ENCODE measurements at regions not wholly inside any gene's neighbourhood (a gene's known extent, or its start where the extent isn't known, plus 50 kb on each side); places are given as distances from the start of the nearest gene placed in this dataset.

DNA sequence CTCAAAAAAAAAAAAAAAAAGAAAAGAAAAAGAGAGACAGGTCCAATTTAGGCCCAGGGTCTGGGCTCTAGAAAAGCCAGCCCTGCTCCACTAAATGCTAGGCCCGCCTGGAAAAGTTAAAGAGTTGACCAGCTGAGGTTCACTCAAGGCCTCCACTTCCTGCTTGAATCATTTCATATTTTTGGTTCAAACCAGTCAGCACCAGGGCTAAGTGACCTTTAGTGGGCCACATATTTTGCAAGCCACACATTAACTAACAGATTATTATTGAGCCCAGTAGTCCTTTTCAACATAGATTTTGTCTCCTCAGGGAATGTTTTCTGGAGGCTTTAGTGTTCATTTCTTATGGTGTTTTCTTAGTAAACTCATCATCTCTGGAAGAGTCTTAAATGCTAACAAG, 156.6 kb downstream of the TLR4 start:
- no peak for DNase-seq (ENCODE audit: low spot score)

DNA sequence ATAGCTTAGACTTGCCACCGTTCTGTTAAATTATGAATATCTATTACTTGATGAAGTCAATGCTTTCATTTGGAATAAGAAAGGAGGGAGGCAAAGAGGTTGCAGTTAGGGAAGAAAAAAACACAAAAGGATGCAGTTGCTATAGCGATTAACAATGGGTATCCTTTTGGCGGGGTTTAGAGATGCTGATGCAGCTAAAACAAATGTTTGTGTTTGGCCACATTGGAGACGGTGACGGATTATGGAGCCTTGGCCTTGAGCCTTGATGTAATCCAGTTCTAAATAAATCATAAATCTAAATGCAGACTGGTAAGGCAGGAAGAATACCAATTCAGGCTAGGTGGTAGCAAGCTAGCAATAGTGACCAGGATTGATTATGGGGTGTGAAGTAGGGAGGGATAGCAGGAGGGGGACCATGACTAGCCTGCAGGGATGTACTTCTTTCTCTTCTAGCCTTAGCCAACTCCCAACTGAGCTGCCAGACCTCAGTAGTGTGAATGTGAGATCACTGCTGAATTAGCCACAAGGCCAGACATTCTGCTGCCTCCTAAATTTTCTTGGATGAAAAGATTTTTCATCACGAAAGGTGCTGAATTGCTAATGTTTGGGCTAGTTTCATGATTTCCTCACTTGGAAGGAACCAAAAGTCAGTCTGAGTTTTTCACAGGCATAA, 160.3 kb downstream of the TLR4 start:
- DNase-seq (ENCODE audit: low spot score), result no peak

DNA sequence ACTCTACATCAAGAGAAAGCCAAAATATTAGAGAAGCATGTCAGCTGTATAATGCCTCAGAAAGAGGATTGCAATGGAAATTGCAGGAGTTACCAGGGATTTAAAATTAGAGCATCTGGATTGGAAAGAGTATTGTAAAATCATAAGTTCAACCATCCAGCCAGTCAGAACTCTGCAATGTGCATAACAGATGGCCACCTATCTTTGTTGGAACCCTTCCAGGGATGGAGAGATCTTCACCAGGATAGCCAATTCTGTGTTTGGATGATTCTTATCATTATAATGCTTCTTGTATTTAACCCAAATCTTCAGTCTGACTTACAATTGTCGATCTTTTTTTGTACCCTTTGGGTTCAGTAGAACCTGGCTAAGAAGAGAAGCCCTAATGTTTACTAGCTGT, 164.4 kb downstream of the TLR4 start:
- DNase-seq (ENCODE audit: low spot score), result no peak

DNA sequence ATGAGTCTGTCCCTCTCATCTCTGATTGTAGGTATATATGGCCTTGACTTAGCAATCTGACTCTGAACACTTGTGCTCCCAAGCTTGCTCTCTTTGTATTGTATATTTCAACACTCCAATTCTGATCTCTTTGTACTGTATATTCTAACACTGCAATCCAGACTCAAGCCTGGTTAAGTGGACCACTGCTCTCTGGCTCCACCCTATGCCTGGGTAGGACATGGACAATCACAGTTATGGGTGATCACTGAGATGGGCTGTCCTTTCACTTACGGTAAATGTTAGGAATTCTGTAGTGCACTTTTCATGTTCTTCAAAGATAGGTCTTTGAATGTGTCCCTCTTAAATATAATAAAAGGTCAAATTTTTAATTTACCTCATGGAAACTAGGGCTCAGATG, 165.1 kb downstream of the TLR4 start:
- no peak for DNase-seq (ENCODE audit: low spot score)

DNA sequence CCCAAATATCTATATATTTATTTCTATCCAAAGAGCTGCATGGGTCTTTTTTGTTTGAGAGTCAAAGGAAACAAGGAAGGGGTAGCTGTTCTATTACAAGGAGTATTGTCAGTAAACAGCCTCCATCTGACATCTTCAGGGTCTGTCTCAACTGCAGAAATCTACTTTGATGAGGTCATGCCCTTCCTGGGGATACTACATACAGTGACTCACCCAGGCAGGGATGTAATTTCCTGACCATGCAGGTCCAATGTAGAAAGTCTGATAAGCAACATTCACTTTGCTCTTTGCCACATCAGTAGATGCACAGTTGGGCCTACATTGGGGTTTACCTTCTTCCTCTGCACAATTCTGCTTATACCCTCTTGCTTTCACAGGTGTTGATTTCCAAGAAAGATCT, 165.5 kb downstream of the TLR4 start:
- no peak for DNase-seq (ENCODE audit: low spot score)

DNA sequence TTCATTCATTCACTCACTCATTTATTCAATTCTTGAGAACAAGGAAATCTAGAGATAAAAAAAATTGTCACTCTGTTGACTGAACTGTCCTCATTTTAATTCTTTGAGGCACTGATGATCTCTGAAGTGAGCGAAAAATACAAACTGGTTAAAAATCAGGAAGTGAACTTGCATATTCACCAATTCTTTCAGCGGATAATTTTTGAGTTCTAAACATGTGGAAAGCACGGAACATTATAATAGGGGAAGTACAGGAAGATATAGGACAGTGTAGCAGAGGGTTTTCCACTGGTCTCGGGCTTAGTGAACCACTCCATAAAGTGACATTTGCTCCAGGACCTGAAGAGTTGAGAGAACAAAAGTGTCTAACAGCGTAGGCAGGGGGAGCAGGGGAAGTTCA, 169.5 kb downstream of the TLR4 start:
- no peak for DNase-seq (ENCODE audit: low spot score)

DNA sequence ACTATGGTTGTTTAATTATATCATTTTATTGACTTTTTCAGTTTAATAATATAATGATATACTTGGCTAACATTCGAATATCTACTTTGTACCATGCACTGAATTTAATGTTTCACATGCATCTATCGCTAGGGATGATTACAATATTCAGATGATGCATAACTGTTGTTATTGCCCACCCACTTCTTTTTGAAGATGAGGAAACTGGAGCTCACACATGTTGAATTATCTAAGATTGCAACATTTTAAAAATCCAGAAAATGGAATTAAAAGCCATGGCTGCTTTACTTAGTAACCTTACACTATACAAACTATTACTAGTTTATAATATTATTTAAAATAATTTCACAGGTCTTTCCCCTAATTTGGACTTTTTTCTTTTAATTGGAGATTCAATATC, 171.7 kb downstream of the TLR4 start:
- no peak for DNase-seq (ENCODE audit: low spot score)

DNA sequence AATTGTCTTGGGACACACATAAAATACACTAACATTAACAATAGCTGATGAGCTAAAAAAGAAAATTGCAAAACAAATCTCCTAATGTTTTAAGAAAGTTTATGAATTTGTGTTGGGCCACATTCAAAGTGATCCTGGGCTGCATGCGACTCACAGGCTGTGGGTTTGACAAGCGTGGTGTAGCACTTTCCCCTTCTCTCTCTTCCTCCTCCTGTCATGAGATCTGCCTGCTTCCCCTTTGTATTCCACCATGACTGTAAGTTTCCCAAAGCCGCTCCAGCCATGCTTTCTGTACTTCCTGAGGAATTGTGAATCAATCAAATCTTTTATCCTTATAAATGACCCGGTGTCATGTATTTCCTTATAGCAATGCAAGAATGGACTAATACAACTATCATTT, 178.0 kb downstream of the TLR4 start:
- DNase-seq (ENCODE audit: low spot score), result no peak

DNA sequence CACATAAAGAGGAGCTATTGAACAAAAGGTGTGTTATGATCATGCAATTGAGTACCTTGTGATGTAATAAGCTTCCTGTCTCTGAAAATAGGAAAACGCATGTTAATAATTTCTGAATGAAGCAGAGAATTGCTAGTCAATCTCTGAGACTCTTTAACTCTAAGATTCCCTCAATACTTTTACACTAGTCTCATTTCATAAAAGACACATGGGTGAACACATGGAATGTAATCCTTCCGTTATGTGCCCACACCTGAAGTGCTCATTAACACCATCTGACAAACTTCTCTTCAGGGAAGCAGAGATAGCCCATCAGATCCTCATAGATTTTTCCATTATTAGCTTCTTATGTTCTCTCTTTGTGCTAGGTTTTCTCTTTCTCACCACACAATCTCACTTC, 182.4 kb downstream of the TLR4 start:
- no peak for DNase-seq (ENCODE audit: low spot score)

DNA sequence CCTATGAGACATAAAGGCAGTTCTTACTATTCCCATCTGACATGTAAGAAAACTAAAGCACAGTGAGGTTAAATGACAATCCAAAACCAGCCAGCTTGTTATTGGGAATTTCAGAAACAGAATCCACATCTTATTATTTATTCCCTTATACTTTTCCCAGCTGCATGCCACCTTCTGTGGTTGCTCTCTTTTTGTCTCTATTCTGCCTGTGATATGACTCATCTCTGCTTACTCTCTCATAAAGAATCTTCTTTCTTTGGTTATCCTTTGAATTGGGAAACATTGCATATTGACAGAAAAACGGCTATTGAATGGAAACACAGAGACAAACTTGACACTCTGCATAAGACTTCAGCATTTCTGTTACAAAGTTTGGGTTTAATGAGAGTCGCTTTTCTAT, 183.2 kb downstream of the TLR4 start:
- DNase-seq (ENCODE audit: low spot score), result no peak

DNA sequence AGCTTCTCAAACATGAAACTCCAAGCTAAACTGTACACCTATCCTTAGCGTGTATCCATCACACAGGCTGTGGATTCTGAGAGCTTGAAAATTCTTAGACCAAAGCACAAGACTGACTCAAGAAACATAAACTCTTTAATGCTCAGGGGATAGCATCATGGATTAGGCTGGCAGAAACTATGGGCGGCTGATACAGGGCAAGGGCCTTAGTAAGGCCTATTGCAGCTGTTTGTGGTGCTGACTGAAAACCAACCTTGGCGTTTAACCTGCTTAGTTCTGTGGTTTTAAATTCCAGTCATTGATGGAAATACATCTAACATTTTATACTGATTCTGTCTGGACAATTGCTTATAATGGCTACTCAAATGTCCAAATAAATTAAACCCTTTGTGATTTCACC, 183.7 kb downstream of the TLR4 start:
- no peak for DNase-seq (ENCODE audit: low spot score)

DNA sequence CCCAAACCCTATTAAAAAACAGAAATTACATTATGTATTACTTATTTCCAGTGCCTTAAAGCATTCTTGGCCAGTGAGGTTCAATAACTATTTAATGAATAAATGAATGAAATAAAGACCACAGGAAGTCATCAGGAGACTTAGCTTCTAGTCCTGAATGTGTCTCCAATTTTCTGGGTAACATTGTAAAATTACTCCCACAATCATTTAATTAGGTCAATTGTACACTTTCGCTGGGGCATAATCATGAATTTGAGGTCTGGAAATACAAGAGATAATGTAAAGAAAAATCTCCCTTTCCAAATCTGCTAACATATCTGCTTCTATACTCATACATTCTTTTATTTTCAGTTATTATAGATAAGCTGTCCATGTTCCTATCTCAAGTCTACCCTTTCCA, 199.2 kb downstream of the TLR4 start:
- DNase-seq (ENCODE audit: low spot score), result no peak

DNA sequence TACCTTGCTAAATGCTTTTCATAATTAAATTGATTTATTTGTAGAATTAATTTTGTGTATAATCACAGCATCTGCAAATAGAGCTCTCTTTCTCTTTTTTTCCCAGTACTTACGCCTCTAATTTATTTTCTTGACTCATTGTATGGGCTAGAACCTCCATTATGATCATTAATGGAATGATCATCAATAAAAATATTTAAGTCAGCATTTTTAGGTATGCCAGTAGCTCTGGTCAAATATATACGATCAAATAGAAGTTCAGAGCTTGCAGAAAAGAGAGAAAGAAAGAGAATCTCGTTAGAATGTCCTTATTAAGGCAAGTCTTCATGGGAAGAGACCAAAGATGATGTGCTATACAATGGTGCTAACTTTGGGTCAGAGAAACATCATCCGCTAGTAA, 202.6 kb downstream of the TLR4 start:
- no peak for DNase-seq (ENCODE audit: low spot score)

DNA sequence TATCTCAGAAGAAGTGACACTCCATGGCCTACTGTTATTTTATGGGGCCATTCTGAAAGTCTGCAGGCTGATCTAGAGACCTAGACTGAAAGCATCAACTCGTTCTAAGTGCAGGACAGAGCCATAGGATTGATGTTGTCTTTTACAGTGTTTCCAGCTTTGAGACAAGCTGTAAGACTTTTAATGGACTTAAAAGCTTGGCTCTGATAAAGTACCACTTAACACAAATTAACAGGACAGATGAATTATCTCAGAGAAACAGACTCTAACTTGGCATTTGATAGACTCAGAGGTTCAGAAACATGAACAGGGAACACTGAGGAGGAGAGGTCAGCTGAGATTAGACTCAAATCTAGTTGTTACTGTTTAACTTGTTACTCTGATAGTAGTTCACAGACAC, 203.2 kb downstream of the TLR4 start:
- no peak for DNase-seq (ENCODE audit: low spot score)

DNA sequence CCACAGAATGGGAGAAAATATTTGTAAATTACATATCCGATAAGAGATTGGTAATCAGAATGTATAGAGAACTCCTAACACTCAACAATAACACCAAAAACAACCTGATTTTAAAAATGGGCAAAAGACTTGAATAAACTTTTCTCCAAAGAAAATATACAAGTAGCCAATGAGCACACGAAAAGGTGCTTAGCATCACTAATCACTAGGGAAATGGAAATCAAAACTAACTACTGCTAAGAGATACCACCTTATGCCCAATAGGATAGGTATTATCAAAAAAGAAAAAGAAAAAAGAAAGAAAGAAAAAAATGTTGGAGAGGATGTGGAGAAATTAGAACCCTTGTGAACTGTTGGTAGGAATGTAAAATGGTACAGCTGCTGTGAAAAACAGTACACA, 212.1 kb downstream of the TLR4 start:
- DNase-seq (ENCODE audit: low spot score), result no peak

DNA sequence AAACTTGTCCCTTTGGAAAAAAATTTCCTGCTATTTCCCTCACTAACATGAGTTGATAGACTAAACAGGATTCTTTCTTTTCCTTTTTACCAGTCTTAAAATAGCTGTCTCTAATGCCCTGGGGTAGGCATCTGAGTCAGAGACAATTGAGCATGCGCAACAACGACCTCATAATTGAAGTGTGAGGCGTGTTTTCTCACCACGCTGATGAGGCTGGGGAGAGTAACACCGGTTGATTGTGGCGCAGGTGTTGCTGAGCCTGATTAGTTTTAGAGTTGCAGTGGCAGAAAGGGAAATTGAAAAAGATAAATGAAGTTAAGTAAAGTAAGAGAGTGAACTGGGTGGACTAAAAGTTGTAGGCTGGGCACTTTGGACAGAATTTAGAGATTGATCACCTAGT, 213.7 kb downstream of the TLR4 start:
- DNase-seq (ENCODE audit: low spot score), result no peak

DNA sequence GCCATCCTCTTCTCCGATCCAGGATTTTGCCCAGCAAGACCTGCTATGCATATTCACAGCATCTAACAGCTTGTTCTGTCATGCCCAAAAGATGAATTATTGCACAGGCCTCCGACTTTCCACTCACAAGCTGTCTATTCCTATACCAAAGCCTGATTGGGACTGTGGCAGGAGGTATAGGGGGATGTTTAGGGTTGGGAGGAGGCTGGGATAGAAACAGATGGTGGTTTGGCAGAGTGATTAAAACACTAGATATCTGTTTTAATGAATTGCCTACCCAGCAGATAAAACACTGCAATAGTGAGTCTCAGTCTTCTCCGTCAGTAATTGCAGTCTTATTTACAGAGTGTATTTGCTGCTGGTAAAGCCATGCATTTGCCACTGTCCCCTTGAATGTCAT, 215.3 kb downstream of the TLR4 start:
- no peak for DNase-seq (ENCODE audit: low spot score)

DNA sequence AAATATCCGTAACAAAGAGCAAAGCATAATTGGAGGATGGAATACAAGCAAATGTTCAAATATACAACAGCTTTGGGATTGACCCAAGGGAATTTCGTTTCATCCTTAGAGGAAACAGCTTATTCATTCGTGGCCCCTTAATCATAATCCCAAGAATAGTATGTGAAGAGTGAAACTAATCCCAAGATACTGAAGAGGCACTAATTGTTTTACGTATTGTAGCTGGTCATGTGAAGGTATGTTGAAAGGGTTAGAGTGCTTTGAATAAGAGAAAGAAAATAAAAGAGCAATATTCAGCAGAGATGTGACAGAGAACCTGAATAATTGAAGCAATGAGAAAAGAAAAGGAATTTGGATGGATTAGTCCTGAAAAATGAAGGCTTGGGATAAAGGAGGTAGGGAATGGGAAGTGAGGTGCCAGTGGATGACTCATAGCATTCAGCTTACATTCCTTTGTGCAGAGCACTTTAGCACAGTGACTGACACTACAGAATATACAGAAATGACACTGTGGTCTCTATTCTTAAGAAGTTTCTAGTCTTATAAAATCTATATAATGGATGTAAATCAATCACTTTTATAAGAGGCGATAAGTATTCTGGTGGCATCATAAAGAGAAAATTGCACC, 221.9 kb downstream of the TLR4 start:
- DNase-seq (ENCODE audit: low spot score), result no peak

DNA sequence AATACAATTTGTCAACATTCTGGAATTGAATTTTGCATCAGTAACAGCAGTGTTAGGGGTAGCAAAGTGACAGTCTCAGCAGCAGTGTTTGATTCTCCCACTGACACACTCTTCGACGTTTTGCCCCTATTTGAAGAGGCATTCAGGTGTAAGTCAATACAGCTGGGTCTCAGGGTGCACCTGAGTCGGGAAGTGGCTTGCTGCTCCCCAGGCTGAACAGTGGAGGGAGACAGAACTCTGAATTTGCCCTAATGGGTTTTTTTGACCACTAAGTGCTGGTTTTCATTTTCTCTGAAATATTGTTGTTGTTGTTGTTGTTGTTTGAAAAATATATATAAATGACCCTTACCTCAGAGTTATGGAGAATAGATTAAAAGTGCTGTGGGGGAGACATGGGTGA, 223.2 kb downstream of the TLR4 start:
- no peak for DNase-seq (ENCODE audit: low spot score)

DNA sequence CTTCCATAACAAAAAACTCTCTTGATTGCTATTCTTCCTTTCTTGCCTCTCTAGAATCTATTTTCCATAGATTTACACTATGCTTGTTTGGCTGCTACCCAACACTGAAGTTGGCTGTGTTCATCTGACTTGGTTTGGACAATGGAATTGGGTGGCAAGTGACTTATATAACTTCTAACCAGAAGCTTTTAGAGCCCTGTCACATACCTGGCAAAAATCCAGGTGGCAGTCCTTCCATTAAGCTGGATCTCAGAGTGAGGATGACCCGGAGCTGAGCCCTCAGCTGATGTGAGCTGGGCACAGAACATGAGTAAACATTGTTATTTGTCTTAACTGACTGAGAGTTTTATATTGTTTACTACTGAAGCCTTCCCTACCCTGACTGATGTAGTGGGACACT, 225.7 kb downstream of the TLR4 start:
- no peak for DNase-seq (ENCODE audit: low spot score)

DNA sequence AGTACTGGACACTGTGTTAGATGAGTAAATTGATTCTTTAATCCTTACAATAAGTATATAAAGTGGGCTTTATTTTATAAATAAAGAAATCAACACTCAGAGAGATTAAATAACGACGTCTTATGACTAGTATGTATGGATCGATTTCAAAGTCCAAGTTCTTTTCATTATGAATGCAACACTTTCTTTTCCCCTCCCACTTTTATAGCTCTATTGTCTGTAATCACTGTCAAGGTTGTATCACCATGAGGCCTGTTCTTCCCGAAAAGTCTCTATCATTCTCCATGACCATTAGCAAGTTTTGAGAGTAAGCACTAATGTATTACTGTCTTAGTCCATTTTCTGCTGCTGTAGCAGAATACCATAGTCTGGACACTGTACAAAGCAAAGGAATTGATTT, 228.4 kb downstream of the TLR4 start:
- DNase-seq (ENCODE audit: low spot score), result no peak

DNA sequence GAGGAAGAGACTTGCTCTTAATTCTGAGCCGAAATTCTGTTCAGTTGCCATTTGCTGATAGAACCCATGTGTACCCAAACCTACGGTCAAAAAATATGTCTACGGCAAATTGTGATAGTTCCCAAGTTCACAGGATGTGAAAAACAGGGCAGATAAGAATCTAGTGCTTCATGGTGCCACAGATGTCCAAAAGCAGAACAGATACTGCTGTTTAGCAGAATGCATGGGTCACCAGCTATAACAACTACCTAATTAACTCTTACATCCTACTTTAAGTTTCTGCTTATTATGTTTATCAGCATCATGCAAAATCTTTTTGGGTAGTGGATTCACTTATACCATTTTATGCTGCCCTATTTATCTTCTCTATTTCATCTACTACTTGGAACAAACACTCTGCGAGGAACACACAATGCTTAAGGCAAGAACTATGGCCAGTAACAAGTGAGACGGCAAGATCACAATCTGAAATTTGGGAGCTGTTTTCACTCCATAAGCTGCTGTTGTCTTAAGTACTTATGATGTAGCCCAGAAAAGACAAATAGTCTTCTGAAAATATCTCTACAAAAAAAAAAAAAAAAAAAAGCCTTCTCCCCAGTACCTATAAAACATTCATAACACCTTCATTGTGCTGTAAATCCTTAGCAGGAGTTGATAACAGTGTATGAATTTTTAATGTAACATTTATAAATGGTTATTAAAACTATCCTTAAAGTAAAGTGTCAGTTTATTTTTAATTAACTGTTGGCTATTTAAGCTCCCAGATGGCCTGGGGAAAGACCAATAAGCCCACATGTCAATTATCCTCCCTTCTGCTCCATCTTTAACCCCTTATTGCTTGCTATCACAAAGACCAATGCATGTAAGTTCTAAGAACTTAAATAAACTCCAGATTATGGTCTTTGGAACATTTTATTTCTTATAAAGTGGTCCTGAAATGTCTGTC, 232.3 kb downstream of the TLR4 start:
- DNase-seq (ENCODE audit: low spot score), result no peak

DNA sequence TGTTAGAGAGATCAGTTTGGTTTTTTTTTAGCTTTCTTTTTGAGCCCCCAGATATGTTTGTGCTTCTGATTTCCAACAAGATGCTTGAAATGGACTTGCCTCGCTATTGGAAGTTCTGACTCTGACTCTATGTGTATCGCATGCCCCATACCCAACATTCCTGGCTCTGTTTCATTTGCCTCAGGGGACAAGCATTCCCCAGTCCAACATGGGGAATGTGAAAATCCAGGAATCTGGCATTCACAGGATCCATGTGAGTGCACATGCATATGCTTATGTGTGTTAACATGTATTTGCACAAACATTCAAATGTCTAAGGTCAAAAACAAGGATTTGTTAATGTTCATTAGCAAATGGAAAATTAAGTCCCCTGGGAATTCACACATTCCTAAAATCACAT, 233.9 kb downstream of the TLR4 start:
- DNase-seq (ENCODE audit: low spot score), result no peak

Data from ecto neural progenitor cell (in vitro differentiated cells).